GM23338 (cell line): ENCODE measurements at regions not wholly inside any gene's neighbourhood (a gene's known extent, or its start where the extent isn't known, plus 50 kb on each side); places are given as distances from the start of the nearest gene placed in this dataset.

Experiments used
- CREB1 ChIP-seq: fragments of 250-450 bp; sonication (Bioruptor Pico); IDR thresholded peaks from 2 replicates; pipeline ENCODE4 v1.5.0; 2020; ENCODE audit warnings: low read depth, mild to moderate bottlenecking, moderate library complexity
- EZH2 ChIP-seq: fragments of 200-600 bp; sonication (generic); IDR thresholded peaks from one replicate; pipeline ENCODE4 v1.8.0; 2017; ENCODE audit warnings: antibody characterized with exemption, mild to moderate bottlenecking, low read depth; ENCODE audit not compliant: unreplicated experiment
- EZH2phosphoT487 ChIP-seq: fragments of 200-600 bp; sonication (generic); IDR thresholded peaks from one replicate; pipeline ENCODE4 v1.8.1; 2018; ENCODE audit warnings: antibody characterized with exemption; ENCODE audit not compliant: unreplicated experiment
- NANOG ChIP-seq: IDR thresholded peaks from 2 replicates; pipeline ENCODE4 v1.6.1; 2016; ENCODE audit warnings: antibody characterized with exemption, borderline replicate concordance
- STAT1 ChIP-seq: IDR thresholded peaks from one replicate; pipeline ENCODE4 v1.6.1; 2016; ENCODE audit warnings: antibody characterized with exemption; ENCODE audit not compliant: unreplicated experiment
- TF ChIP-seq, protein P1 (sequence below), 2 experiments: fragments of 200-600 bp in 1 of 2; sonication (generic) in 1 of 2; conservative IDR thresholded peaks; 2 replicates each; pipeline versions ENCODE4 v1.5.1 to v1.6.1; 2016 to 2017; ENCODE audit warnings: antibody characterized with exemption in 2 of 2, low read depth in 2 of 2, mild to moderate bottlenecking in 2 of 2, moderate library complexity in 1 of 2
- TF ChIP-seq, protein P2 (sequence below): IDR thresholded peaks from one replicate; pipeline ENCODE4 v1.6.1; 2018; ENCODE audit warnings: antibody characterized with exemption; ENCODE audit not compliant: unreplicated experiment

DNA sequence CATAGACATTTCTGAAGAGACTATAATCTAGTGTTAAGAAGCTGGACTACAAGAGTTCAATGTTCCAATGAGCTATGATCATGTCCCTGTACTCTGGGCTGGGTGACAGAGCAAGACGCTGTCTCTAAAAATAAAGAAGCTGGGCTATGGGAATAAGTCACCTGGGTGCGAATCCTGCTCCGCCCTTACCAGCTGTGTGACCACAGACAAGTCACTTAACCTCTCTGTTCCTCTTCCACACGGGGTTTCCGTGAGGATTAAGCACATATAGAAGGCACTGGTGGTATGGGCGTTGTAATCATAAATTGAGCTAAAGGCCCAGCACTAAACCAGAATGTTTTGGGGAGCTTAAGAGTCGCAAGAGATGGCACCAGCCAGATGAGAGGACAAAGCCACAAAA lies 178.5 kb downstream of the HAUS1 start:
- TF ChIP-seq CREB1 (CRISPR knock-in tag) (no peak), EZH2 (no peak), NANOG (no peak), EZH2phosphoT487 (no peak), STAT1 (no peak)
- TF ChIP-seq, protein P1, sequence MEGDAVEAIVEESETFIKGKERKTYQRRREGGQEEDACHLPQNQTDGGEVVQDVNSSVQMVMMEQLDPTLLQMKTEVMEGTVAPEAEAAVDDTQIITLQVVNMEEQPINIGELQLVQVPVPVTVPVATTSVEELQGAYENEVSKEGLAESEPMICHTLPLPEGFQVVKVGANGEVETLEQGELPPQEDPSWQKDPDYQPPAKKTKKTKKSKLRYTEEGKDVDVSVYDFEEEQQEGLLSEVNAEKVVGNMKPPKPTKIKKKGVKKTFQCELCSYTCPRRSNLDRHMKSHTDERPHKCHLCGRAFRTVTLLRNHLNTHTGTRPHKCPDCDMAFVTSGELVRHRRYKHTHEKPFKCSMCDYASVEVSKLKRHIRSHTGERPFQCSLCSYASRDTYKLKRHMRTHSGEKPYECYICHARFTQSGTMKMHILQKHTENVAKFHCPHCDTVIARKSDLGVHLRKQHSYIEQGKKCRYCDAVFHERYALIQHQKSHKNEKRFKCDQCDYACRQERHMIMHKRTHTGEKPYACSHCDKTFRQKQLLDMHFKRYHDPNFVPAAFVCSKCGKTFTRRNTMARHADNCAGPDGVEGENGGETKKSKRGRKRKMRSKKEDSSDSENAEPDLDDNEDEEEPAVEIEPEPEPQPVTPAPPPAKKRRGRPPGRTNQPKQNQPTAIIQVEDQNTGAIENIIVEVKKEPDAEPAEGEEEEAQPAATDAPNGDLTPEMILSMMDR (conservative IDR thresholded peaks at IDR 0.05; ENCODE audit: low read depth in 2 of 2) = no peak
- TF ChIP-seq, protein P2, sequence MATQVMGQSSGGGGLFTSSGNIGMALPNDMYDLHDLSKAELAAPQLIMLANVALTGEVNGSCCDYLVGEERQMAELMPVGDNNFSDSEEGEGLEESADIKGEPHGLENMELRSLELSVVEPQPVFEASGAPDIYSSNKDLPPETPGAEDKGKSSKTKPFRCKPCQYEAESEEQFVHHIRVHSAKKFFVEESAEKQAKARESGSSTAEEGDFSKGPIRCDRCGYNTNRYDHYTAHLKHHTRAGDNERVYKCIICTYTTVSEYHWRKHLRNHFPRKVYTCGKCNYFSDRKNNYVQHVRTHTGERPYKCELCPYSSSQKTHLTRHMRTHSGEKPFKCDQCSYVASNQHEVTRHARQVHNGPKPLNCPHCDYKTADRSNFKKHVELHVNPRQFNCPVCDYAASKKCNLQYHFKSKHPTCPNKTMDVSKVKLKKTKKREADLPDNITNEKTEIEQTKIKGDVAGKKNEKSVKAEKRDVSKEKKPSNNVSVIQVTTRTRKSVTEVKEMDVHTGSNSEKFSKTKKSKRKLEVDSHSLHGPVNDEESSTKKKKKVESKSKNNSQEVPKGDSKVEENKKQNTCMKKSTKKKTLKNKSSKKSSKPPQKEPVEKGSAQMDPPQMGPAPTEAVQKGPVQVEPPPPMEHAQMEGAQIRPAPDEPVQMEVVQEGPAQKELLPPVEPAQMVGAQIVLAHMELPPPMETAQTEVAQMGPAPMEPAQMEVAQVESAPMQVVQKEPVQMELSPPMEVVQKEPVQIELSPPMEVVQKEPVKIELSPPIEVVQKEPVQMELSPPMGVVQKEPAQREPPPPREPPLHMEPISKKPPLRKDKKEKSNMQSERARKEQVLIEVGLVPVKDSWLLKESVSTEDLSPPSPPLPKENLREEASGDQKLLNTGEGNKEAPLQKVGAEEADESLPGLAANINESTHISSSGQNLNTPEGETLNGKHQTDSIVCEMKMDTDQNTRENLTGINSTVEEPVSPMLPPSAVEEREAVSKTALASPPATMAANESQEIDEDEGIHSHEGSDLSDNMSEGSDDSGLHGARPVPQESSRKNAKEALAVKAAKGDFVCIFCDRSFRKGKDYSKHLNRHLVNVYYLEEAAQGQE = no peak
